ENCODE measurements at regions not wholly inside any gene's neighbourhood (a gene's known extent, or its start where the extent isn't known, plus 50 kb on each side); places are given as distances from the start of the nearest gene placed in this dataset.

GRCh38 chr18:37861981-37862380, 296.4 kb upstream of the CELF4 start:
- TF ChIP-seq CTCF (IDR thresholded peaks at IDR 0.05; ENCODE audit: low read depth, low read length, poor library complexity, severe bottlenecking) (no peak), EZH2phosphoT487 (IDR thresholded peaks at IDR 0.05; ENCODE audit: borderline replicate concordance, low read length) (no peak)

All from DOHH2 (cell line).